BLaER1 (cell line): ENCODE measurements at regions not wholly inside any gene's neighbourhood (a gene's known extent, or its start where the extent isn't known, plus 50 kb on each side); places are given as distances from the start of the nearest gene placed in this dataset.
A peak's percentile ranks its signal among the peaks of the same experiment; 100 is the strongest.

Experiments used
- H3K27ac ChIP-seq: shearing (Covaris generic); formaldehyde crosslinking; 2 replicates; pipeline ENCODE4 v1.8.1; 2022
- H3K27me3 ChIP-seq: shearing (Covaris generic); formaldehyde crosslinking; 2 replicates; pipeline ENCODE4 v1.8.1; 2022
- H3K36me3 ChIP-seq: shearing (Covaris generic); formaldehyde crosslinking; 2 replicates; pipeline ENCODE4 v1.8.1; 2022
- H3K4me1 ChIP-seq: shearing (Covaris generic); formaldehyde crosslinking; 2 replicates; pipeline ENCODE4 v1.8.1; 2022
- H3K4me2 ChIP-seq: shearing (Covaris generic); formaldehyde crosslinking; 2 replicates; pipeline ENCODE4 v1.8.1; 2022
- H3K4me3 ChIP-seq: shearing (Covaris generic); formaldehyde crosslinking; 2 replicates; pipeline ENCODE4 v1.8.1; 2022
- H3K9ac ChIP-seq: shearing (Covaris generic); formaldehyde crosslinking; 2 replicates; pipeline ENCODE4 v1.8.1; 2022
- H3K9me3 ChIP-seq: shearing (Covaris generic); formaldehyde crosslinking; 2 replicates; pipeline ENCODE4 v1.8.1; 2022
- H4K20me1 ChIP-seq: shearing (Covaris generic); formaldehyde crosslinking; 2 replicates; pipeline ENCODE4 v1.8.1; 2022
- Cebpa-rat ChIP-seq: shearing (Covaris generic); IDR thresholded peaks from 2 replicates; pipeline ENCODE4 v1.8.1; 2022

DNA sequence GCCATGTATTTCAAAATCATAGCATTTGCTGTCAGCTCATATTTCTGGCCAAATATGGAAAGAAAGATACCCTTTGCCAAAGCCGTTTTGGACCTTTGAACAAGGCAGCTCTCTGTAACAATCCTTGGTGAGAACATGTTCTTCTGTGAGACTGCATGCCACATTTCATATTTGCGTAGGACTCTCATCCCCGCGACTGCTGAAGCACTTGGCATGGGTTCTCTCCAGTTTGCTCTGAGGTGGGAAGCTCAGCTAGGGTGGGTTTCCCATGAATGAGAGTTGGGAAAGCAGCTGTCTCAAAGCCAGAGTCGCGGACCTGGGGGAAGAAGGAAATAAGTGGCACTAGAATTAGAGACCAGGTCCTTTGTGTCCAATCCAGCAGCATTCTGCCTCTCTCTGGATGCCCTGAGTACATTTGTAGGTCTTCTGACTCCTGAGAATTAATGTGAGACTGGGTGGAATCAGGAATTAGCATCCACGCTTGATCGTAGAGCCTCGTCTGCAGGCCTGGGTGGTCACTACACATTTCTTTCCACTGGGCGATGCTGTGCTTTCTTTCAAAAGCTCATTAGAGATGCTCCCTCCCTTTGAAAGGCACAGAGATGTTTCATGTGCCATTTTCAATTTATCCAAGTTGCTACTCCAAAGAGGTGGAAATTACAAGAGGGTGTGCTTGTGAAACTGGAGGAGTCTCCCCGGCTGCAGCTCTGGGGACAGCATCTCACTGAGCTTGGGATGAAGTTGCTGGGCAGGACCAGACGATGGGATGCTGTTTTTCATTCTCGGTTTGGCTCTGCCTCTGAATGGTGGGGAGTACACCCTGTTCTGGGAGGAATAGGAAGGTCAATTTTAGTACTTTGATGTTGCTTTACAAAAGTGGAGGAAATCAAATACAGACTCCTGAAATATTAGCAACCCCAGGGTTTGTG, 197.2 kb downstream of the GADD45G start:
- Histone ChIP-seq H3K27ac (no peak overlapping the region), H3K4me3 (no peak overlapping the region), H3K27me3 (no peaks in the 10 kb centered on the region), H3K36me3 (no peaks in the 10 kb centered on the region), H3K9ac (no peak overlapping the region), H3K4me2 (no peak overlapping the region), H4K20me1 (no peaks in the 10 kb centered on the region), H3K9me3 (no peaks in the 10 kb centered on the region), H3K4me1 (peaks cover 13% of the 10 kb centered on the region; the same call in 1 of the 2 replicates)
- TF ChIP-seq Cebpa-rat = no peak

DNA sequence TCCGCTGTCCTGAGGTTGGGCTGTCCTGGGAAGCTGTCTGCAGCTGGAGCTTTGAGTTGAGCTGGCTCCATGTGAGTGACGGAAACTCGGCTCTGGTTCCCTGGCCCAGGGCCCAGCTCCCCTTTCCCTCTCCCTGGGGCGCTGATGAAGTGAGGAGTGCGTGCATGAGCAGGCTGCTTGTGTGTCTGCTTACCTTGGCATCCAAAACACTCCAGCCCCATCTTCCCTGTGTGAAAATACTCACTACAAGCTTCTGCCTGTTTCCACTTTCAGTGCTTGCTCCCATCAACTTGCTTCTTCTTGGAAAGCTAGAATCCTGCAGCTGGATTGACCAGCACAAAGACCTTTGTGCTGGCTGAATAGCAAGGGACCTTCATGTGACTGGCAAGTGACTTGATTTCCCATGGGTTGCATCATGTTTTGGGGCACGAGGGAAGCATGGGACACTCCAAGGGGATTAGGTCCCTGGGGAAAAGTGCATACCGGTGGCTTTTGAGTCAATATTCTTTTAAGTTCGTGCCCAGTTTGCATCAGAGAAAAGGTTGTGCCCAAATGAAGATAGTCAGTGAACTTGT, 198.1 kb downstream of the GADD45G start:
- no peak overlapping the region for H3K4me3 ChIP-seq
- no peak overlapping the region for H3K4me2 ChIP-seq
- H3K27ac ChIP-seq = no peak overlapping the region
- no peaks in the 10 kb centered on the region for H3K27me3 ChIP-seq
- no peaks in the 10 kb centered on the region for H3K36me3 ChIP-seq
- H3K4me1 ChIP-seq = peaks cover 17% of the 10 kb centered on the region
- H4K20me1 ChIP-seq = no peaks in the 10 kb centered on the region
- H3K9ac ChIP-seq = no peak overlapping the region
- no peak for TF ChIP-seq Cebpa-rat
- no peaks in the 10 kb centered on the region for H3K9me3 ChIP-seq

DNA sequence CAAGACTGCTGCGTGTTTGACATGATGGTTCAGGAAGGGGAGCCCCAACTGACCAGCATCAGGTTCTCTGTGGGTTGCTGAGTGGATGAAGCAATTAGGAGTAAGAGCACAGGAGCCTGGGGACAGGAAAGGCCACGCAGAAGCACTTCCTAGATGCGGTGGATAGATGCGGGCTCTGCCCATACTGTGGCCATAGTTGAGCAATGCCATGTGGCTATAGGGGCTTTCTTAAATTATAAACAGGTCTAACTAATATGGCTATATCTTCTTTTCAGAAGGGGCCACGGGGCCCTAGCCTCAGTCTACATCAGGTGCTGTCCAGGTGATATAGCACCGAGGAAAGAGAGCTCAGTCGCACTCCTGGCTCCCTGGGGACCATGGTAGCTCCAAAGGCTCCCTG, 198.6 kb downstream of the GADD45G start:
- H3K4me1 ChIP-seq = peaks cover 16% of the 10 kb centered on the region
- H3K9ac ChIP-seq = no peak overlapping the region
- no peaks in the 10 kb centered on the region for H3K9me3 ChIP-seq
- no peak overlapping the region for H3K4me3 ChIP-seq
- H3K4me2 ChIP-seq = no peak overlapping the region
- no peaks in the 10 kb centered on the region for H3K27me3 ChIP-seq
- TF ChIP-seq Cebpa-rat = no peak
- H3K36me3 ChIP-seq = no peaks in the 10 kb centered on the region
- no peak overlapping the region for H3K27ac ChIP-seq
- H4K20me1 ChIP-seq = no peaks in the 10 kb centered on the region

DNA sequence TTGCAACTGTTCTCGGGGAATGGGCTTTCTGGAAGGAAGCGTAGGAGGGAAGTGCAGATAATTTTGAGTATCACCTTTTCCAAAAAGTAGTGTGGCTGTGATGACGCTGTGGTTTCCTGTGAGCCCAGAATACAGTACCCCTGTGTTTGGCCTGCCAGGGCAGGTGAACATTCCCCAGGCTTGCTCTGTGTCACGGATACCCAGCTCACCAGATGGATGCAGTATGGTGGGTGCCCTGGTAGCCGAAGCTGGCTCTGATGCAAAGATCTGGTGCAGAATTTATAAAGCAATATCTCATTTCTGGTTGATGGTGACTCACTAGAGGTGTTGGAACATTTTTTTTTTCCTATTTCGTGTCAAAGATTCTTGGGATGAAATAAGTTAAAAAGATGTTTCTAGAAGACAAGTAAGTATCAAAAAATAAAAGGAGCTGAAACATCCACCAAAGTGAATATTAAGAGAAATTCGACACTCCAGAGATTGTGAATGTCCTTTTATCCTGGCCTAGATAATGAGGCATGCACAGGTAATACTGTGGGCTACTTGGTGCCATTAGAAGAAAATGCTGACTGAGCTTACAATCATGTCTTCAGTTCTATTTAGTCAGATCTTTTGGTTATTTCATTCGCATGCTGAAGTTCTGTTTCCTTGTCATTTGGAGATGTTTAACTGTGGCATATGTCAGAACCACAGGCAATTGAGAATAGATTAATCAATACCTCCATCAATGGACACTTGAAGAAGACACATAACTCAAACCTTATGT, 200.1 kb downstream of the GADD45G start:
- H3K4me2 ChIP-seq = no peak overlapping the region
- no peaks in the 10 kb centered on the region for H3K9me3 ChIP-seq
- H3K9ac ChIP-seq = no peak overlapping the region
- no peak for TF ChIP-seq Cebpa-rat
- no peaks in the 10 kb centered on the region for H3K36me3 ChIP-seq
- H4K20me1 ChIP-seq = no peaks in the 10 kb centered on the region
- H3K27ac ChIP-seq = no peak overlapping the region
- H3K4me3 ChIP-seq = no peak overlapping the region
- no peaks in the 10 kb centered on the region for H3K27me3 ChIP-seq
- H3K4me1 ChIP-seq = peaks cover 11% of the 10 kb centered on the region

DNA sequence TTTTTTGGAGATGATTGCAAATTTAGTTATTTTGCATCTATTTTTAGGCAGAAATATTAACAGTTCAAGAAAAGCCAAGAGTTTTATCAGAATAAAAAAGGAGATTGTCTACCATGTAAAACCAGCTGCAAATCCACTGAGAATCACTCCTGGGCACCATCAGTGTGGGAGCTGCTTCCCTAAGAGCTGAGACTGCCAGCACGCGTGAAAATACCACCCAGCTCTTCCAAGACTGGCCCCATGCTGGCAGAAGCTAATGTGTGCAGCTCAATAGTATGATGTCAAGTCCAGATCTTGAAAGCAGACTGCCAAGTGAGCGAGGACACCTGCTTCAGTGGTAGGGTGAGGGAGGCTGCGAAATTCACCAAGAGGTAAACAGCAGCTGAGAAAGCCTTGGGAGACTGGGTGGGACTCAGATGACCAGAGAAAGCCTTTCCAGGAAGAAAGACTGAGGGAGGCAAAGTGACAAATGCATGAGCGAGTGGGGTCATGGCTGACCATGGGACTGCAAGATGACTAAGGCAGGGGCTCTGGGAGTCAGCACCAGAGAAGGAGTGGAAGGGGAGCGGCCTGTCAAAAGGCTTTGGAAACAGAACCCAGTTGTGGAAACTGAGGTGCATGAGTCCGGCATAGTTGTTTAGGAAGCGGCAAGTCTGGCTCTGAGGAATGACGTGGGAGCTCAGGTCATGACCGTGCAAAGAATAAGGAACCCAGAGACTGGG, 200.9 kb downstream of the GADD45G start:
- H4K20me1 ChIP-seq = no peaks in the 10 kb centered on the region
- no peaks in the 10 kb centered on the region for H3K9me3 ChIP-seq
- no peak for TF ChIP-seq Cebpa-rat
- no peak overlapping the region for H3K27ac ChIP-seq
- no peak overlapping the region for H3K4me3 ChIP-seq
- no peaks in the 10 kb centered on the region for H3K36me3 ChIP-seq
- H3K27me3 ChIP-seq = no peaks in the 10 kb centered on the region
- peaks cover 10% of the 10 kb centered on the region for H3K4me1 ChIP-seq
- H3K9ac ChIP-seq = no peak overlapping the region
- H3K4me2 ChIP-seq = no peak overlapping the region

DNA sequence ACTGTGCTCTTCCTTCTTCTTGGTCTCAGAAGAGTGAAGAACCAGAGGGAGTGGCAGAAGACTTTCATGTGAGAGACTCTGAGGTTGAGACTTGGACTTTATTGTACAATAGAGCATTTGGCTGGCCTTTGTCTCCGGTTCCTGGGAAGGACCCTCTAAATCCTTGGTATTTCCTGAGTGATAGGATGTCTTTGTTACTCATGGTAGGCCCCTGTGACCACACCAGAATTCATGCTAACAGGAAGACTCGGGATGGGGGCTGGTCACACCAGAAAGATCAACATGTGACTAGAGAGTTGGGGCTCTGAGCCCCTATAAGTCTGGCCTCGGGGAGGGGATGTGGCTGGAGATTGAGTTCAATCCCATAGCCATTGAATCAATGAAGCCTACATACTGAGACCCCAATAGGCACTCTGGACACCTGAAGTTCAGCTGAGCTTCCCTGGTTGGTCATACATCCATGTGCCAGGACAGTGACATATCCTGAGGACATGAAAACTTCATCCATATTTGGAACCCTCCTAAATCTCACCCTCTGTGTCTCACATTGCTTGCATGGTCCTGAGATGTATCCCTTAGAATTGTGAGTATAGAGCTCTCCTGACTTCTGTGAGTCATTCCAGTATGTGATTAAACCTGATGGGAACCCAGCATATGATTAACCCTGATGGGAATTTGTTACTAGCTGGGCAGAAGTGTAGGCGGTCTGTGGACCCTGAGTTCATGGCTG, 201.7 kb downstream of the GADD45G start:
- Histone ChIP-seq H4K20me1 (no peaks in the 10 kb centered on the region), H3K27me3 (no peaks in the 10 kb centered on the region), H3K9me3 (no peaks in the 10 kb centered on the region), H3K4me2 (no peak overlapping the region), H3K36me3 (no peaks in the 10 kb centered on the region), H3K4me1 (peaks cover 10% of the 10 kb centered on the region), H3K27ac (no peak overlapping the region), H3K4me3 (no peak overlapping the region), H3K9ac (no peak overlapping the region)
- no peak for TF ChIP-seq Cebpa-rat

DNA sequence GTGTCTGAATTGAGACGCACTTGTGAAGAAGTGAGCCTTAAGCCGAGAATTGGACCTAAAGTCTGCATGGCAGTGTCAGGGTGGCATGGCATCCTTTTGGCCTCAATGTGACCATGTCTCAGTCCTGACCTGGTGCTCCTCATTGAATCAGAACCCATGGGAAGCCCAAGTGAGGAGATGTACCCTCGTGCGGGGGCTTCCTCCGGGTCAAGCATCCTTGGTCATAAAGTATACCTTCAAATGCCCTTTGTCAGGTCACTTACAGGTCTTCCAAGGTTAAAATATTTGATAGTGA, 202.2 kb downstream of the GADD45G start:
- H3K9ac ChIP-seq = no peak overlapping the region
- no peak overlapping the region for H3K27ac ChIP-seq
- H3K4me2 ChIP-seq = no peak overlapping the region
- H3K4me1 ChIP-seq = peaks cover 10% of the 10 kb centered on the region
- H3K36me3 ChIP-seq = no peaks in the 10 kb centered on the region
- no peak for TF ChIP-seq Cebpa-rat
- H3K27me3 ChIP-seq = no peaks in the 10 kb centered on the region
- no peaks in the 10 kb centered on the region for H3K9me3 ChIP-seq
- H4K20me1 ChIP-seq = no peaks in the 10 kb centered on the region
- H3K4me3 ChIP-seq = no peak overlapping the region

DNA sequence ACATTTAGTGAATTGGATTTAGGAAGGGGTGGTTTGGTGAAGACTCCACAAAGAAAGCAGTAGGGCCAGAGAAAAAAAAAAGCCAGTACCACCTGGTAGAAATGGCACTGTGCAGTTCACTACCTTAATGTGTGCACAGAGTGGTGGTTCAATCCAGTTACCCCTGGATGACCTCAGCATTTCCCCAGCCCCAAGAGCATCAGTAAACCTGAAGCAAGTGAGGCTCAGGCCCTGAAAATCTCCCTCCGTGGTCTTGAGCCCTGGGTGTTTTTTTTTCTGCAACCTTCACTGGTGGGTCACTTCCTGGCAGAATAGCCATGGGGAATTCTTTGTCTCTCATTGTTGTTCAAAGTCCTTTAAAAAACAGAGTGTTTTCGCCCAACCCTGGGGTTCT, 202.9 kb downstream of the GADD45G start:
- H3K9ac ChIP-seq = no peak overlapping the region

More for the DNA sequence above, 202.9 kb downstream of the GADD45G start:
- TF ChIP-seq Cebpa-rat = no peak
- H3K4me3 ChIP-seq = no peak overlapping the region
- no peak overlapping the region for H3K27ac ChIP-seq
- H3K36me3 ChIP-seq = no peaks in the 10 kb centered on the region
- peak overlapping the region; percentile 7; the same call in 1 of the 2 replicates for H3K4me2 ChIP-seq
- peaks cover 10% of the 10 kb centered on the region for H3K4me1 ChIP-seq
- no peaks in the 10 kb centered on the region for H3K27me3 ChIP-seq
- H4K20me1 ChIP-seq = no peaks in the 10 kb centered on the region
- no peaks in the 10 kb centered on the region for H3K9me3 ChIP-seq
